AG04449 (cell line): ENCODE measurements at regions not wholly inside any gene's neighbourhood (a gene's known extent, or its start where the extent isn't known, plus 50 kb on each side); places are given as distances from the start of the nearest gene placed in this dataset.

ENCODE experiments used
- CTCF ChIA-PET: fragments of 350-600 bp; formaldehyde crosslinking; extraction: SDS; loops from one replicate; lab custom pipeline; 2021; ENCODE audit warnings: antibody characterized with exemption; lab: Yijun Ruan, JAX
- POLR2A ChIA-PET: fragments of 400-600, 350-600 bp; formaldehyde crosslinking; extraction: SDS; loops from one replicate; lab custom pipeline; 2020; ENCODE audit warnings: antibody characterized with exemption, inconsistent platforms; lab: Yijun Ruan, JAX
- DNase-seq: peaks from one replicate; pipeline ENCODE4 v3.0.0-alpha.2; 2010; ENCODE audit warnings: low read depth, low spot score
- H3K4me3 ChIP-seq: 2 replicates; pipeline ENCODE4 v1.5.1; 2011; ENCODE audit warnings: low read depth, mild to moderate bottlenecking, control low read depth, low read length
- TF ChIP-seq, protein P1 (sequence below): IDR thresholded peaks from one replicate; pipeline ENCODE4 v1.5.1; 2011; ENCODE audit warnings: mild to moderate bottlenecking, moderate library complexity, low read length, control low read depth, inconsistent platforms; ENCODE audit not compliant: insufficient read depth; ENCODE audit errors: missing control alignments

DNA sequence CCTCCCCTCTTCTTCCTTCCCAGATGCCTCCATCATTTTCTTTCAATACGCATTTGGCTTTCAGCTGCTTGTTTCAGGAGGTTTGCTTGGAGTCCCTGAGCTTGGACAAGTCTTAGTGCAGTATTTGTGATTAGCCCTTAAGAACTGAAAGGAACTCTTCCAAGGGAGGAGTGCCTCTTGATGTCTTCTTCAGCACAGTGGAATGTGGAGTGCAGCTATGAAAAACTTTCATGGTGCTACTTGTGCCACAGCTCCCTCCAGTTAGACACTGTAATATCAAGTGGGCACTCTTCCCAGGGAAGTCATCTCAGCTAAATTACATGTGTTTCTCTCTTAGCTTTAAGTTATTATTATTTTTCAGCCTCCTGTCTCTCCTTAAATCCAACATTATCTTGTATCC is 173.1 kb downstream of the NECTIN3 start:
- no peak for DNase-seq
- ChIA-PET CTCF (interaction anchor here (1.2 kb wide), 1 partner anchor 164 kb away, joined by 3 read pairs; no protein-coding TSS in a partner anchor), POLR2A (no interaction called here)
- H3K4me3 ChIP-seq, result no peak overlapping the region
- TF ChIP-seq, protein P1, sequence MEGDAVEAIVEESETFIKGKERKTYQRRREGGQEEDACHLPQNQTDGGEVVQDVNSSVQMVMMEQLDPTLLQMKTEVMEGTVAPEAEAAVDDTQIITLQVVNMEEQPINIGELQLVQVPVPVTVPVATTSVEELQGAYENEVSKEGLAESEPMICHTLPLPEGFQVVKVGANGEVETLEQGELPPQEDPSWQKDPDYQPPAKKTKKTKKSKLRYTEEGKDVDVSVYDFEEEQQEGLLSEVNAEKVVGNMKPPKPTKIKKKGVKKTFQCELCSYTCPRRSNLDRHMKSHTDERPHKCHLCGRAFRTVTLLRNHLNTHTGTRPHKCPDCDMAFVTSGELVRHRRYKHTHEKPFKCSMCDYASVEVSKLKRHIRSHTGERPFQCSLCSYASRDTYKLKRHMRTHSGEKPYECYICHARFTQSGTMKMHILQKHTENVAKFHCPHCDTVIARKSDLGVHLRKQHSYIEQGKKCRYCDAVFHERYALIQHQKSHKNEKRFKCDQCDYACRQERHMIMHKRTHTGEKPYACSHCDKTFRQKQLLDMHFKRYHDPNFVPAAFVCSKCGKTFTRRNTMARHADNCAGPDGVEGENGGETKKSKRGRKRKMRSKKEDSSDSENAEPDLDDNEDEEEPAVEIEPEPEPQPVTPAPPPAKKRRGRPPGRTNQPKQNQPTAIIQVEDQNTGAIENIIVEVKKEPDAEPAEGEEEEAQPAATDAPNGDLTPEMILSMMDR, result no peak

DNA sequence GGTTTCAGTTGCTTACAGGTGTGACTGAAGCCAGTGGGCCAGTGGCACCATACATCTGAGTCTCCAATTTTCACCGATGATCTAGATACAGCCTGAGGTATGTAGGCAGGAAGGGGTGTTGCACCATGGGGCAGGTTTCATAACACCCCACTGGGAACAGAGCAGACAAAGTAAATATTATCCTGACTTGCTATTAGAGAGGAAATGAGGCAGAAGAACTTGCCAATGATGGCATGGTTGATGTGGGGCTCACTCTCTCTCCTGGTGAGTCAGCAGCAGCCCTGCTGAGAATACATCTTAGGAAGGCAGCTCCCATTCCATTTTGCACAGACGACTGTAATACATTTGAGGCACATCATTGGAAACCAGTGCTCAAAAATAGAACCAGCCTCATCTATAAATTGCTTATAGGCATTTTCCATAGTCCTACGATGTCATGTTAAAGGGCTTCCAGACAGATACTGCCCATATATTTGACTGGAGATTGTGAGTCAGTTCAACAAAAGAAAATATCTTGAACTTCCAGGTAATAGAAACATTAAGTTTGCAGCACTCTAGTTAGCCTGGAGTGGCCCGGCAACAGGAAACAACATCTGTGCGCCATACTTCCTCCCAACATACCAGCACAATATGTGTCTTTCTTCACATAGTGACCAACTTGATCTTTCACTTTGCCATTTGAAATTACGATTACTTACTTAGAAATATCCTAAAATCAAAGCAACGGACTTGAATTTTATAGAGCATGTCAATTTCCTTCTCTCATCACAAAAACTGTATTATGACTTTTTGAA is 175.5 kb downstream of the NECTIN3 start:
- H3K4me3 ChIP-seq, result no peak overlapping the region
- TF ChIP-seq, protein P1, result no peak
- DNase-seq, result peak; percentile 83
- POLR2A ChIA-PET, result no interaction called here
- CTCF ChIA-PET, result interaction anchor here (1.0 kb wide), 1 partner anchor 20 kb away, joined by 3 read pairs; no protein-coding TSS in a partner anchor

DNA sequence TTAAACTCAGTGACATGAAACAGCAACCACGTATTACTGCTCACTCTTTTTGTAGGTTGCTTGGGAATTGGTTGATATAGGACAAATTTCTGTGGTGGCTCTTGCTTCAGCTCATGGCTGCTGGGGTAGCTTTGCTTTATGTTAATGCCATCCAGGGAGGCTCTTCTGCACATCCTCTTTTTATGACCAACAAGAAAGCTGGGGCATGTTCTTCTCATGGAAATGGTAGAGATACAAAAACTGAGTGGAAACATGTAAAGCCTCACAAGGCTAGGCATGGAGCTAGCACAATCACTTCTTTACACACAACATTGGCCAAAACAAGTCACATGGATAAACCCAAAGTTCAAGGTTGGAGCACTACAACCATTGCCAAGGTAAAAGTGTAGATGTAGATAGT is 176.8 kb downstream of the NECTIN3 start:
- TF ChIP-seq, protein P1, result no peak
- no peak overlapping the region for H3K4me3 ChIP-seq
- ChIA-PET CTCF (interaction anchor here (1.4 kb wide), 1 partner anchor 29 kb away, joined by 5 read pairs; no protein-coding TSS in a partner anchor), POLR2A (no interaction called here)
- DNase-seq, result no peak

DNA sequence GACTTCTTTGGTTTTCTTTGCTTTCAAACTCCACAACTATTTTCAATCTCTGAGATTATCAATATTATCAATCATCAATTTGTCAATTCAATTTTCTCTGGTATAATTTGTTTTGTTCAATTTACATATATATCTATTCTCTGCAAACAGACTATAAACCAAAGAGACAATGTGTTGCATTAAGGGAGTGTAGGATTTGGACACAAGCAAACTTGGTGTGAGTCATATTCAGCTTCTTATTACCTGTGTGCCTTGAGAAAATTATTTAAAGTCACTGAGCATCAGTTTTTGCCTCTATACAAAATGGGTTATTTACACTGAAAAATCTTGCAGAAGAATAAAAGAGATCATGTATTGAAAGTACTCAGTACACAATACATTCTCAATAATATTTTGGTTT is 177.8 kb downstream of the NECTIN3 start:
- ChIA-PET CTCF (interaction anchor here (1.4 kb wide), 1 partner anchor 28 kb away, joined by 5 read pairs; no protein-coding TSS in a partner anchor), POLR2A (no interaction called here)
- TF ChIP-seq, protein P1, result no peak
- no peak overlapping the region for H3K4me3 ChIP-seq
- no peak for DNase-seq

DNA sequence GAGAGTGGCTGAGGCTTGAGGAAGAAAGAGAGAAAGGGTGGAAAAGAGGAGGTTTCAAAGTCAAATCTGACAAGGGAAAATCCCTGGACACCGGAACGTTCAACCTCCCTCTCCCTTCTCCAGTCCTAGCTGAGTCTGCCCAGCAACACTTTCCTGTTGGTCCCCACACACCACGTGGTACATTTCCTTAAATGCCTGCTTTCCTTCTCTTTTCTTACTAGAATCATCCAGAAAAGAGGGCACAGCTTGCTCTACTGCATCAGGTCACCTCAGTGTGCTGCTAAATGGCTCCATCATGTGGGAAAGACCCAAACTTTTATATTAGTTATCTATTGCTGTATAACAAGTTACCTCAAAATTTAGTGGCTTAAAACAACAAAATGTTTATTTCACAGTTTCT is 181.2 kb downstream of the NECTIN3 start:
- TF ChIP-seq, protein P1, result no peak
- H3K4me3 ChIP-seq, result no peak overlapping the region
- POLR2A ChIA-PET, result no interaction called here
- no peak for DNase-seq
- CTCF ChIA-PET, result no interaction called here

DNA sequence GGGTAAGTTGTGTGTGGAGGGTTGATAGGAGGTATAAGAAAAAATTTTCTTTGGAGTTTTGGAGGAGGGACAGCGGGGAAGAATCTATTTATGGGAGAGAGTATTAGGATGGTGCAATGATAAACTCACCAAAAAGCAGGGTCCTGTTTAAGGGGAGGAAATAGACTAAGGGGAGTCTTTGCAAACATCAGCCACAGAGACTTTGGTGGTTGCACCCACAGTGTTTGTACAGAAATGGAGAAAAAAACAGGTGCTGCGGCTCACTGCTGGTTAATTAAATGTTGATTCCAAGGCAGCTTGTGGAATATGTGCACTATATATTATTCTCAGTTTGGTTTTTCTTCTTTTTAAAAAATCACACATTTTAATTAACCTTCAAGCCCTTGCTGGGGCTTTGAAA is 182.1 kb downstream of the NECTIN3 start:
- TF ChIP-seq, protein P1, result no peak
- H3K4me3 ChIP-seq, result no peak overlapping the region
- CTCF ChIA-PET, result no interaction called here
- no peak for DNase-seq
- POLR2A ChIA-PET, result no interaction called here
